Heart left ventricle (tissue), 13 donors: ENCODE measurements at regions not wholly inside any gene's neighbourhood (a gene's known extent, or its start where the extent isn't known, plus 50 kb on each side); places are given as distances from the start of the nearest gene placed in this dataset.

Source experiments
- CTCF ChIP-seq, 12 donors: fragments of 200-600 bp; sonication (generic) in 4 of 12; IDR thresholded peaks; one replicate each; pipeline versions ENCODE4 v1.5.0 to v1.8.0; 2018 to 2022; ENCODE audit warnings: antibody characterized with exemption in 12 of 12, mild to moderate bottlenecking in 5 of 12
- POLR2A ChIP-seq, 2 donors: fragments of 450-650 bp; IDR thresholded peaks; one replicate each; pipeline ENCODE4 v1.6.1; 2017; ENCODE audit warnings: antibody characterized with exemption in 2 of 2, mild to moderate bottlenecking in 2 of 2, moderate library complexity in 2 of 2
- donor health status: ischemic (EF 13 %, LVEDD 7.1; RV severe dilation, severe dysfunction).
- donor health status: DM: no; HTN: yes; CAD: no.
- donor health status: DM: no; HTN: no; CAD: no.
- donor health status: ischemic (EF 25% LVEDD 6.9; RV normal size, moderate dysfunction).
- donor health status: ischemic (EF 25% LVEDD 5.7; RV mildly dilated, moderate dysfunction).
- donor health status: ischemic (EF 35%, LVEDD 5.7; RV mildly dilated, moderate dysfunction).
- donor health status: nonischemic (EF 11% LVEDD 7.7; RV severe dilation, severe dysfunction).
- donor health status: DM: yes; HTN: yes; CAD: no.
- donor health status: PGD.
- donor health status: ischemic (EF 29% LVEDD 5.4; RV normal size, mild dysfunction).
- donor health status: nonischemic (EF 23%, LVEDD 6.1; RV moderate dilation, normal function).

GRCh38 chr4:132230025-132230424, 919.1 kb upstream of the PCDH10 start:
- TF ChIP-seq POLR2A (IDR thresholded peaks at IDR 0.05) (no peak), CTCF (IDR thresholded peaks at IDR 0.05) (no peak)
